GM21619 (cell line): ENCODE measurements at regions not wholly inside any gene's neighbourhood (a gene's known extent, or its start where the extent isn't known, plus 50 kb on each side); places are given as distances from the start of the nearest gene placed in this dataset.

Experiments used
- ATAC-seq: cut with Tn5 transposase; IDR thresholded peaks from one replicate; pipeline ENCODE4 v1.9.1; 2021; ENCODE audit not compliant: unreplicated experiment

- no peak for ATAC-seq
Observed at GRCh38 chr11:122062763-122063162, 53.3 kb downstream of the BLID start.

- ATAC-seq = no peak
Observed at GRCh38 chr11:122059565-122059964, 56.5 kb downstream of the BLID start.

DNA sequence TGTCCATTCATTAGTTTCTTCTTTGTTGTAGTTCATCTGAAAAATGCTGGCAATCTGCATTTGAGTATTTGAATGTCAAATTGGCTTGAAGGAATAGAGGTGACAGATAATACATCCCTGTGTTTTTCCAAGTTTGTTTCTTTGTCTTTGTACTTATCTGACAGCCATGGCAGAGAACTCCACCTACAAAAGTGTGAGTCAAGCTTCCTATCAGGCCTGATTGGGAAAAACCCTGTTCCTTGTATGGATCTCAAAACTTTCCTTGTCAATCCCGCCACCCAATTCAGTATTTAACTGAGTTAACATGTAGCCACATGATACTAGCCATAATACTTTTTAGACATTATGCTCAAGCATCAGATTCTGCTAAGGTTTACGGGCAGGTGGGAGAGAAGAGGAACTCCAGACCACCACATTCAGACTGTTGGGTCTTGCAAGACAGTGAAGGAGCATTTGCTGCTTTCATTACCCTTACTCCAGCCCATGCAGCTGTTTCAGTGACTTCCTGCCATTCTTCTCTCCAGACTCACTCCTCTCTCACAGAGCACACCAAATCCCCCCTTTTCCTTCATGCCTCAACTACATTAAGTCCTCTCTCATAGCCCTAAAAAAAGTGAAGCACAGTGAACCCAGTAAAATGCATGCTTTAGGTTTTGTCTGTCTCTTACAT lies 65.9 kb downstream of the BLID start:
- ATAC-seq = no peak

DNA sequence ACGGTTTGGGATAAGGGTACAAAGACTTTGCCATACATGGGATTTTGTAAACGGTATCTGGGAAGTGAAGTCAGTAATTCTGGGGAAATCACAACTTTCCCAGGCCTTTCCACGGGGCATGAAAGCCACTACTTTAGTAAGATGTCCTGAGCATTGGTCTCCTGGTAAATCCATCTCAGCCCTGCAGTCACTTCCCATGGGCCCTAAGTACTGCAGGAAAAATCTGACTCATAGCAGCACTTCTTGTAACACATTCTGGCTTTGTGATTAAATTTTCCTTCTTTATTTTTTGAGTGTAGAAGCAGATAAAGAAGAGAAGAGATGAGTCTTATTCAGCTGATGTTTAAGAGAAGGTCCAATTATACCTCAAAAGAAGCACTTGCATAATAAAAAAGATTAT lies 67.6 kb downstream of the BLID start:
- no peak for ATAC-seq

DNA sequence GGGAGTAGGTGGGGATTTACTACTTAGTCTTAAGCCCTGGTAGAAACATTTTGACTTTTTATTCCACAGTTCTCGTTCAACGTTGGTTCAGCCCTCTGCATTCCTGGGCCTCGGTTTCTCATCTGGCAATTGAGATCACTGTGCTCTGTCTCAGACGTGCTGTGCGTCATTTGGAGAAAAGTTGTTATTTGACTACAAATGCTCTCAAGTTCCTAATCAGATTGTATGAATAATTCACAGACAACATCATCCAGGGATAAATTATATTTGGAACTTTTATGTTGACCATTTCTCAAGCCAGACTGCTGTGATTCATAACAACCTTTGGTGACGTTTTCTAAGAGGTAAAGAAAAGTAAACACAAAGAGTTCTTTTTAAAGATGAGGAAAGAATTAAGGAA lies 69.2 kb downstream of the BLID start:
- ATAC-seq = no peak

DNA sequence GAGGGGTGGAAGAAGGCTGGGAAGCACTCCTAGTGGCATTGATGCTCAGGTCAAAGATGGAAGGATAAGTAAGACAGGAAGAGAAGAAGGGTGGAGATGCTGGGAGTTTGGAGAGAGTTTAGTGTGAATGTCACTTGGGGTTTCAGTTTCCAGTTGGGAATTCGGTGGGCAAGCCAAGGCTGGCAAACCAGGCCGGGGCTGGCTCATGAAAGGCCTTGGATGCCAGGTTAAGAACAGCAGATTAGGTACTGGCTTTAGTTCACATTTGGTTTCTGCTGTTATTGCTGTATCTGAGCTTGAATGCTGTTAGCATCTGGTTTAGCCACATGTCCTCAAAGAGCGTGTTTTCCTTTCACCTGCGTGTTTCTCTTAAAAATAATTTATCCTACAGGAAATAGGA lies 69.6 kb downstream of the BLID start:
- no peak for ATAC-seq

DNA sequence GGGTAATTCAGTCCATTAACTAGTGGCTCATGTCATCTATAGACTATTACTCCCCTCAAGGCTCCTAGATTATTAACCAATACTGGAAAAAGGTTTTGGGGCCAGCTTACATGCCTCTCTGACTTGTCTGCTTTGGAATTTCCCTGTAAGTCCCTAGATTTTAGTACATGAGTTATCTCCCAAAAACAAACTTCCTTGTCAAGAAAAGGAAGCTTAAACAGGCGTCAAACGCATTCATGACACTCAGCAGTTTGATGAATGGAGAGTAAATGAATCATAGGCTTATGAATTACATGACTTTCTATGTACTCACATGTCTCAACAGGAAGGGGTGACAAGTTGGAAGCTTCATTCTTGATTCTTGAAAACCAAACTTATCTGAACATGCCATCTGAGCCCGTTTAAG lies 70.8 kb downstream of the BLID start:
- no peak for ATAC-seq

DNA sequence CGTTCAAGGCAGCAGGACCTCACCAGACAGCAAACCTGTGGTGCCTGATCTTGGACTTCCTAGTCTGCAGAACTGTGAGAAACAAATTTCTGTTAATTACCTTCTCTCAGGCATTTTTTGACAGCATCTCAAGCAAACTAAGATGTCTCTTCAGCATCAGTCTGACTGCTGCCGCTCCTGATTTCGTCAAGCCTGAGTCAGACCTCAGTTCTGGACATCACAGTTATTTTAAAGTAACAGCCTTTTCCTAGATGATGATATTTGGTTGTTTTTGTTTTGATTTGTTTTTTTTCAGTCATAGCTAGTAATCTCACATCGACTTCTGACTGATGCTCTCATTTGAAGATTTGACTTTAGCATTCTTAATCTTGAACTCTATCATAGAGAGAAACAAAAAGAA lies 71.9 kb downstream of the BLID start:
- no peak for ATAC-seq

DNA sequence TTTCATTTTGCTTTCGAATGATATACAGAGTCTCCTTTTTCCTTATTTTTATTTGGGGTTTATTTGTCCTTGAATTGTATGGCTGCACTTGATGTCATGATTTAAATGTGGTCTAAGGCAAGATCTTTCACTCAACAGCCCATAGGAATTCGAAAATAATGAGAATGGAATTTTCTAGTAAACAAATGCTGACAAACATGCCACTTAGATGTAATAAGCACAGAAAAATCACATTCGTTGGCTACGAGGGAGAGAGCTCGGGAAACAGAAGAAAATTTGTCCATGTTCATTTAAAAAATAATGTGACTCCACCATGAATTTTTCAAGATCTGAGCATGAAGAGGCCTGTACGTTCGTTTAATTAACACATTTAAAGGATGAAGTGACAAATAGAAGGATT lies 73.0 kb downstream of the BLID start:
- no peak for ATAC-seq

DNA sequence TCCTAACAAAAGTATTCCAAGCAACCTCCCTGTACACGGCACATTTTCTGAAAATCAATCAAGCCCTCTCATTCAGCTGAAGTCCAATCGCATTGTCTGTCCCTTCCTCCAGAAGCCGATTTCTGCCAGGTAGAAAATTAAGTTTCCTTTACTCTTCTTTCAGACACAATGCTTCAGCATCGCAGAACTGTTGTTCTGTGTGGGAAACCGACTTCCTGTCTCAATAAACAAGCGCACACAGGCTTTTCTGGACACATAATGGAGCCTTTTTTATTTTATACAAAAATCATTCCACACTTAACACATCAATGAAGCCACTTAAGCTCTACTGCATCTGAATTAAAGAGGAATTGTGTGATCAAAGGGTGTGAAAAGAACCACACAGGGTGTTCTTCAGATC lies 75.6 kb downstream of the BLID start:
- ATAC-seq = no peak

DNA sequence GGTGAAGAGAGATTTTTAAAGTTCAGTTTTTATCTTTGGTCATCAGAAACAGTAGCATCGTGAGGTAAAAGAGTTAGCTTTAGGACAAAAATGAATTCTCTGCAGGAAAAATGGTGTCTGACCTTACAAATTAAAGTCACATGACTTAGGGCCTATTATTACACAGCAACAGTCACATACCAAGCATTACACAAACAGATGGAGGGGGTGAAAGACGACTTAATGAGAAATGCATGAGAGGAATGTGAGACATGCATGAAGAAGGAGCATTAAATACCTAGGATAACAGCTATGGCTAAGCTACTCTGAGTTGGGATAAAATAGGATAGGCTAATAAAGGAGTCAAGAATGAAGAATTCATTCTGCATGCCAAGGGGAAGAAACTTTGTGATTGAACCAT lies 77.5 kb downstream of the BLID start:
- no peak for ATAC-seq

DNA sequence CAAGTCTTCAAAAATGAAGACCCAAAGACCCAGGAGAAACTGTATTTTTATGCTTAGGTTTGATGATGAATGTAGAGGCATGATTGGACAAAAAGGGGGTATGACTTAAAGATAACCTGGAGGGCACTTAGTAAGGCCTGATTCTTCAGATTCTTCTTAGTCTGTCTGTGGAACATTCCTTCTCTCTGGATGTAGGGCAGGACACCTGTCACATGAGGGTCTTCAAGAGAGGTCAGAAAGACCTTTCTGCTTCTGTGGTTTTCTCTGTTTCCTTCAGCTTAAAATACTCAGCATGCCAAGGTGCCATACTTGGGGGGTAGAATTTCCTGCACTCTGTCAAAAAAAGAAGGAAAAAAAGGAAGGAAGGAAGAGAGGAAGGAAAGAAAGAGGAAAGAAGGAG lies 78.1 kb downstream of the BLID start:
- ATAC-seq = no peak

GRCh38 chr11:122036493-122036892 lies 79.5 kb downstream of the BLID start:
- ATAC-seq = no peak

GRCh38 chr11:122036018-122036417 lies 80.0 kb downstream of the BLID start:
- no peak for ATAC-seq

- no peak for ATAC-seq
Observed at GRCh38 chr11:122033631-122034030, 82.4 kb downstream of the BLID start.

- no peak for ATAC-seq
Observed at GRCh38 chr11:122033193-122033592, 82.8 kb downstream of the BLID start.

DNA sequence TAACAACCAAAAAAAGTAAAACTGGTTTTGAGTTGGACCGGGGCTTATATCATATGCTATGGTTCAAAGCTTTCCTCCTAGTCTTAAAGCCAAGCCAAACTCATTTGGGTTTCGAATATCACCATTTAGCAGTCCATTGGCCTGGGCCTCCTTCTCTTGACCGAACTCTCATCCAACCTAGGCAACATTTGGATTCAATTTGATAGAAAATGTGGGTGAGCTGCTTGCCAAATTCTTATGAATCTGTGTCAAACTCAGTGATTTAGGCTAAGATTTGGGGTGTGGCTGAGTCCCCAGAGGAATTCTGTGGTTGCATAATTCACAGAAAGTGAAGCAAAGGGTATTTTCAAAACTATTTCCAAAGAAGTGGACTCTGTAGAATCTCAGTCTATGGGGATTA lies 83.7 kb downstream of the BLID start:
- ATAC-seq = no peak

- ATAC-seq = no peak
Observed at GRCh38 chr11:122031813-122032212, 84.2 kb downstream of the BLID start.

- ATAC-seq = no peak
Observed at GRCh38 chr11:122030286-122030685, 85.7 kb downstream of the BLID start.

DNA sequence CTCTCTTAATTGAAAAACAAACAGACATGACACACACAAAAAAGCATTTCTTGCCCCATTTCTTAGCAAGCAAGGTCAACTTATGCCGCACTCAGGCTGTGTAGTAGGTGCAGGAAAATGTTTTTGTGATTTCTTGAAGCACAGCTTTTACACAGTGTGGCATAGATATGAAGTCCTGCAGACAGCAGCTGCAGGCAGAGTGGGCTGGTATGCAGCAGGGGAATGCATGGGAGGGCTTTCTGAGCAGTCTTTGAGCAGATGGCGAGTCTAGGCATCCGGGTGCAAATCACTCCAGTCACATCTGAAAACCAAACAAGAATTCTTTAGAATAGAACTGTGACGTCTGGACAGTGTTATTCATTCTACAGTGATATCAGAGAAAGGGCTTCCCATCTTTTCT lies 87.5 kb downstream of the BLID start:
- no peak for ATAC-seq

- ATAC-seq = no peak
Observed at GRCh38 chr11:122028036-122028435, 88.0 kb downstream of the BLID start.

DNA sequence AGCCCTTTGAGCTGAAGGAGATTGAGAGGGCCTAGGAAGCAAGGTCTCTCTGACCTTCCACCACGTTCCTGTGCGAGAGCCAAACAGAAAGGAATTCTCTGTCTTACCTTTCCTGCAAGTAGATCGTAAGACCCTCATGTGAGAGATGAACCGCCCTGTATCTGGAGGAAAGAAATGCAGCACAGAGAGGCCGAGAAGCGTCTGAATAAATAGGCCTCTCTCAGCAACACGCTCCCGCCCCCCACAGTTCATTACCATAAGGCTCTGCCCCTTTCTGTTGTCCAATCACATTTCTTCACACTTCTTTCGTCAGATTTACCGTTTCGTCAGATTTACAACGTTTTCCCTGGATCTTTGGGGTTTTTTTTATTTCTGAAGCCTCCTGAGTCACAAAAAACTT lies 90.3 kb downstream of the BLID start:
- ATAC-seq = no peak

DNA sequence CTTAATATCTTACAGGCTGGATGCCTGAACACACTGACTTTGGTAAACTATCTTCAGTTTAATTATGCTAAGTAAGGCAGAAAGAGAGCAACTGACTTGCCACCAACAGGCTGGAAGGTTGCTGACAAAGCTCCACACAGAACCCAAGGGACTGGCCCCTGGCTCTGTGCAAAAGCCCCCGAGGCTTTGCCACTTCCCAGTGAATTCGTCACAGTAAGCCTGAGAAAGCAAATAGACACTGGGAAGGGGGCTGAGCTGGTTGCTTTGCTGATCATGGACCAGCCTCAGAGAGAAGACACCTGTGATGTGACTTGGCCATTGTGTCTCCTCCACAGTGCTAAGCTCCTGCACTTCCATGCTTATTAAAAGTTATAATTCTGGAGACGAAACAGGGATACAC lies 91.7 kb downstream of the BLID start:
- ATAC-seq = no peak
